ENCODE measurements at regions not wholly inside any gene's neighbourhood (a gene's known extent, or its start where the extent isn't known, plus 50 kb on each side); places are given as distances from the start of the nearest gene placed in this dataset.

- DNase-seq (ENCODE audit: low spot score) (no peak), ATAC-seq (peak; percentile 17; the same call in 2 of the 3 replicates)
- H2AFZ ChIP-seq: peak overlapping the region; percentile 96
- no peak overlapping the region for H3K4me3 Mint-ChIP-seq
- TF ChIP-seq JUNB (IDR thresholded peaks at IDR 0.05; ENCODE audit: unreplicated experiment): no peak
- no peak for TF ChIP-seq NANOG (IDR thresholded peaks at IDR 0.05; ENCODE audit: borderline replicate concordance)
- no peak for TF ChIP-seq ZNF331 (CRISPR knock-in tag; IDR thresholded peaks at IDR 0.05; ENCODE audit: low read depth)
- TF ChIP-seq ZNF114 (CRISPR knock-in tag; IDR thresholded peaks at IDR 0.05): no peak
- TF ChIP-seq, protein P1, sequence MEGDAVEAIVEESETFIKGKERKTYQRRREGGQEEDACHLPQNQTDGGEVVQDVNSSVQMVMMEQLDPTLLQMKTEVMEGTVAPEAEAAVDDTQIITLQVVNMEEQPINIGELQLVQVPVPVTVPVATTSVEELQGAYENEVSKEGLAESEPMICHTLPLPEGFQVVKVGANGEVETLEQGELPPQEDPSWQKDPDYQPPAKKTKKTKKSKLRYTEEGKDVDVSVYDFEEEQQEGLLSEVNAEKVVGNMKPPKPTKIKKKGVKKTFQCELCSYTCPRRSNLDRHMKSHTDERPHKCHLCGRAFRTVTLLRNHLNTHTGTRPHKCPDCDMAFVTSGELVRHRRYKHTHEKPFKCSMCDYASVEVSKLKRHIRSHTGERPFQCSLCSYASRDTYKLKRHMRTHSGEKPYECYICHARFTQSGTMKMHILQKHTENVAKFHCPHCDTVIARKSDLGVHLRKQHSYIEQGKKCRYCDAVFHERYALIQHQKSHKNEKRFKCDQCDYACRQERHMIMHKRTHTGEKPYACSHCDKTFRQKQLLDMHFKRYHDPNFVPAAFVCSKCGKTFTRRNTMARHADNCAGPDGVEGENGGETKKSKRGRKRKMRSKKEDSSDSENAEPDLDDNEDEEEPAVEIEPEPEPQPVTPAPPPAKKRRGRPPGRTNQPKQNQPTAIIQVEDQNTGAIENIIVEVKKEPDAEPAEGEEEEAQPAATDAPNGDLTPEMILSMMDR (conservative IDR thresholded peaks at IDR 0.05; ENCODE audit: low read depth in 2 of 2): no peak
- no peak for TF ChIP-seq POLR2AphosphoS5 (IDR thresholded peaks at IDR 0.05; ENCODE audit: low read depth)
- TF ChIP-seq EZH2phosphoT487 (IDR thresholded peaks at IDR 0.05; ENCODE audit: unreplicated experiment): no peak
- no peak for TF ChIP-seq EZH2 (IDR thresholded peaks at IDR 0.05; ENCODE audit: low read depth, unreplicated experiment)
- no peak for TF ChIP-seq ETS1 (IDR thresholded peaks at IDR 0.05)
- no peak for TF ChIP-seq STAT1 (IDR thresholded peaks at IDR 0.05; ENCODE audit: unreplicated experiment)
- TF ChIP-seq, protein P2, sequence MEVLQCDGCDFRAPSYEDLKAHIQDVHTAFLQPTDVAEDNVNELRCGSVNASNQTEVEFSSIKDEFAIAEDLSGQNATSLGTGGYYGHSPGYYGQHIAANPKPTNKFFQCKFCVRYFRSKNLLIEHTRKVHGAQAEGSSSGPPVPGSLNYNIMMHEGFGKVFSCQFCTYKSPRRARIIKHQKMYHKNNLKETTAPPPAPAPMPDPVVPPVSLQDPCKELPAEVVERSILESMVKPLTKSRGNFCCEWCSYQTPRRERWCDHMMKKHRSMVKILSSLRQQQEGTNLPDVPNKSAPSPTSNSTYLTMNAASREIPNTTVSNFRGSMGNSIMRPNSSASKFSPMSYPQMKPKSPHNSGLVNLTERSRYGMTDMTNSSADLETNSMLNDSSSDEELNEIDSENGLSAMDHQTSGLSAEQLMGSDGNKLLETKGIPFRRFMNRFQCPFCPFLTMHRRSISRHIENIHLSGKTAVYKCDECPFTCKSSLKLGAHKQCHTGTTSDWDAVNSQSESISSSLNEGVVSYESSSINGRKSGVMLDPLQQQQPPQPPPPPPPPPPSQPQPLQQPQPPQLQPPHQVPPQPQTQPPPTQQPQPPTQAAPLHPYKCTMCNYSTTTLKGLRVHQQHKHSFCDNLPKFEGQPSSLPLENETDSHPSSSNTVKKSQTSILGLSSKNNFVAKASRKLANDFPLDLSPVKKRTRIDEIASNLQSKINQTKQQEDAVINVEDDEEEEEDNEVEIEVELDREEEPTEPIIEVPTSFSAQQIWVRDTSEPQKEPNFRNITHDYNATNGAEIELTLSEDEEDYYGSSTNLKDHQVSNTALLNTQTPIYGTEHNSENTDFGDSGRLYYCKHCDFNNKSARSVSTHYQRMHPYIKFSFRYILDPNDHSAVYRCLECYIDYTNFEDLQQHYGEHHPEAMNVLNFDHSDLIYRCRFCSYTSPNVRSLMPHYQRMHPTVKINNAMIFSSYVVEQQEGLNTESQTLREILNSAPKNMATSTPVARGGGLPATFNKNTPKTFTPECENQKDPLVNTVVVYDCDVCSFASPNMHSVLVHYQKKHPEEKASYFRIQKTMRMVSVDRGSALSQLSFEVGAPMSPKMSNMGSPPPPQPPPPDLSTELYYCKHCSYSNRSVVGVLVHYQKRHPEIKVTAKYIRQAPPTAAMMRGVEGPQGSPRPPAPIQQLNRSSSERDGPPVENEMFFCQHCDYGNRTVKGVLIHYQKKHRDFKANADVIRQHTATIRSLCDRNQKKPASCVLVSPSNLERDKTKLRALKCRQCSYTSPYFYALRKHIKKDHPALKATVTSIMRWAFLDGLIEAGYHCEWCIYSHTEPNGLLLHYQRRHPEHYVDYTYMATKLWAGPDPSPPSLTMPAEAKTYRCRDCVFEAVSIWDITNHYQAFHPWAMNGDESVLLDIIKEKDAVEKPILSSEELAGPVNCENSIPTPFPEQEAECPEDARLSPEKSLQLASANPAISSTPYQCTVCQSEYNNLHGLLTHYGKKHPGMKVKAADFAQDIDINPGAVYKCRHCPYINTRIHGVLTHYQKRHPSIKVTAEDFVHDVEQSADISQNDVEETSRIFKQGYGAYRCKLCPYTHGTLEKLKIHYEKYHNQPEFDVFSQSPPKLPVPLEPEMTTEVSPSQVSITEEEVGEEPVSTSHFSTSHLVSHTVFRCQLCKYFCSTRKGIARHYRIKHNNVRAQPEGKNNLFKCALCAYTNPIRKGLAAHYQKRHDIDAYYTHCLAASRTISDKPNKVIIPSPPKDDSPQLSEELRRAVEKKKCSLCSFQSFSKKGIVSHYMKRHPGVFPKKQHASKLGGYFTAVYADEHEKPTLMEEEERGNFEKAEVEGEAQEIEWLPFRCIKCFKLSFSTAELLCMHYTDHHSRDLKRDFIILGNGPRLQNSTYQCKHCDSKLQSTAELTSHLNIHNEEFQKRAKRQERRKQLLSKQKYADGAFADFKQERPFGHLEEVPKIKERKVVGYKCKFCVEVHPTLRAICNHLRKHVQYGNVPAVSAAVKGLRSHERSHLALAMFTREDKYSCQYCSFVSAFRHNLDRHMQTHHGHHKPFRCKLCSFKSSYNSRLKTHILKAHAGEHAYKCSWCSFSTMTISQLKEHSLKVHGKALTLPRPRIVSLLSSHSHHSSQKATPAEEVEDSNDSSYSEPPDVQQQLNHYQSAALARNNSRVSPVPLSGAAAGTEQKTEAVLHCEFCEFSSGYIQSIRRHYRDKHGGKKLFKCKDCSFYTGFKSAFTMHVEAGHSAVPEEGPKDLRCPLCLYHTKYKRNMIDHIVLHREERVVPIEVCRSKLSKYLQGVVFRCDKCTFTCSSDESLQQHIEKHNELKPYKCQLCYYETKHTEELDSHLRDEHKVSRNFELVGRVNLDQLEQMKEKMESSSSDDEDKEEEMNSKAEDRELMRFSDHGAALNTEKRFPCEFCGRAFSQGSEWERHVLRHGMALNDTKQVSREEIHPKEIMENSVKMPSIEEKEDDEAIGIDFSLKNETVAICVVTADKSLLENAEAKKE (CRISPR knock-in tag; IDR thresholded peaks at IDR 0.05): no peak
- TF ChIP-seq CREB1 (CRISPR knock-in tag; IDR thresholded peaks at IDR 0.05; ENCODE audit: low read depth): no peak
- TF ChIP-seq, protein P3, sequence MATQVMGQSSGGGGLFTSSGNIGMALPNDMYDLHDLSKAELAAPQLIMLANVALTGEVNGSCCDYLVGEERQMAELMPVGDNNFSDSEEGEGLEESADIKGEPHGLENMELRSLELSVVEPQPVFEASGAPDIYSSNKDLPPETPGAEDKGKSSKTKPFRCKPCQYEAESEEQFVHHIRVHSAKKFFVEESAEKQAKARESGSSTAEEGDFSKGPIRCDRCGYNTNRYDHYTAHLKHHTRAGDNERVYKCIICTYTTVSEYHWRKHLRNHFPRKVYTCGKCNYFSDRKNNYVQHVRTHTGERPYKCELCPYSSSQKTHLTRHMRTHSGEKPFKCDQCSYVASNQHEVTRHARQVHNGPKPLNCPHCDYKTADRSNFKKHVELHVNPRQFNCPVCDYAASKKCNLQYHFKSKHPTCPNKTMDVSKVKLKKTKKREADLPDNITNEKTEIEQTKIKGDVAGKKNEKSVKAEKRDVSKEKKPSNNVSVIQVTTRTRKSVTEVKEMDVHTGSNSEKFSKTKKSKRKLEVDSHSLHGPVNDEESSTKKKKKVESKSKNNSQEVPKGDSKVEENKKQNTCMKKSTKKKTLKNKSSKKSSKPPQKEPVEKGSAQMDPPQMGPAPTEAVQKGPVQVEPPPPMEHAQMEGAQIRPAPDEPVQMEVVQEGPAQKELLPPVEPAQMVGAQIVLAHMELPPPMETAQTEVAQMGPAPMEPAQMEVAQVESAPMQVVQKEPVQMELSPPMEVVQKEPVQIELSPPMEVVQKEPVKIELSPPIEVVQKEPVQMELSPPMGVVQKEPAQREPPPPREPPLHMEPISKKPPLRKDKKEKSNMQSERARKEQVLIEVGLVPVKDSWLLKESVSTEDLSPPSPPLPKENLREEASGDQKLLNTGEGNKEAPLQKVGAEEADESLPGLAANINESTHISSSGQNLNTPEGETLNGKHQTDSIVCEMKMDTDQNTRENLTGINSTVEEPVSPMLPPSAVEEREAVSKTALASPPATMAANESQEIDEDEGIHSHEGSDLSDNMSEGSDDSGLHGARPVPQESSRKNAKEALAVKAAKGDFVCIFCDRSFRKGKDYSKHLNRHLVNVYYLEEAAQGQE (IDR thresholded peaks at IDR 0.05; ENCODE audit: unreplicated experiment): no peak
- peaks cover 24% of the 10 kb centered on the region for H3K4me1 Mint-ChIP-seq
- H3K36me3 ChIP-seq (ENCODE audit: insufficient read depth): no peaks in the 10 kb centered on the region
- H3K27me3 Mint-ChIP-seq (ENCODE audit: insufficient read depth, low read depth, poor library complexity): no peaks in the 10 kb centered on the region
- H3K79me2 ChIP-seq (replicated peaks; ENCODE audit: insufficient read depth): no peaks in the 10 kb centered on the region
- H4K20me1 ChIP-seq (replicated peaks; ENCODE audit: insufficient read depth): no peaks in the 10 kb centered on the region
- no peaks in the 10 kb centered on the region for H3K27me3 ChIP-seq (ENCODE audit: insufficient read depth)
- peaks cover 17% of the 10 kb centered on the region for H3K9me3 Mint-ChIP-seq
- no peak overlapping the region for H3K27ac ChIP-seq (ENCODE audit: low read depth)
- H3K27ac Mint-ChIP-seq: no peak overlapping the region
- no peaks in the 10 kb centered on the region for H3F3A ChIP-seq (replicated peaks; ENCODE audit: low read depth)
- H3K9me2 ChIP-seq (ENCODE audit: insufficient read depth): no peaks in the 10 kb centered on the region
- H3K4me2 ChIP-seq: peak overlapping the region; percentile 60
- peak overlapping the region; percentile 29; the same call in 1 of the 2 replicates for H3K4me3 ChIP-seq
- H3K36me3 Mint-ChIP-seq (ENCODE audit: low read depth): peaks cover 7% of the 10 kb centered on the region; the same call in 2 of the 3 replicates
- peaks cover 18% of the 10 kb centered on the region for H3K4me1 ChIP-seq (ENCODE audit: insufficient read depth)
Observed at GRCh38 chr9:91118704-91119025, 243.1 kb downstream of the AUH start.
